GM21717 (cell line): ENCODE measurements at regions not wholly inside any gene's neighbourhood (a gene's known extent, or its start where the extent isn't known, plus 50 kb on each side); places are given as distances from the start of the nearest gene placed in this dataset.

Experiments used
- ATAC-seq: cut with Tn5 transposase; IDR thresholded peaks from one replicate; pipeline ENCODE4 v1.9.1; 2021; ENCODE audit warnings: mild to moderate bottlenecking, moderate library complexity; ENCODE audit not compliant: unreplicated experiment

DNA sequence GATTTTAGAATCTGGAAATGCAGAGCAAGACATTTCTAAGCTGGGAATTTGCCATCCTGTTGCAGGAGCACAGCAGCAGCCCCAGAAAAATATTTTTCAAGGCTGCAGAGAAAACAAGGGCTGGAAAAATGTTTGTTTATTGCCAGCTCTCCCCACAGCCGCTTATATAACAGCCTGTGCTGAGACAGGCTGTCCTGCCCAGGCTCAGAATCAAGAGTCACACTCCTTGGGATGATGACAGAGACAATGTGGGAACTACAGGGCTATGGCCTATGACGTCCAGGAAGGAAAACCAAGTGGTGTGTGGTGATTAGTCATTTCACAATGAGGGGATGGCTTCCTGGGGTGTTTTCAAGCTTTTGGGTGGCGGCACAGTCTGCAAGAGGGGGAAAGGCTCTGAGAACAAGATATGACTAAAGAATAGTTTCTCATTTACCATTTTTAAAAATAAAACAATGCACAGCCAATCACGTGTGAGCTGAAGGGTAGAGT lies 136.3 kb upstream of the SERP2 start:
- peak; percentile 78 for ATAC-seq

- ATAC-seq, result no peak
These were observed 135.7 kb upstream of the SERP2 start for GRCh38 chr13:44237881-44238421.

GRCh38 chr13:44240611-44241145 lies 132.9 kb upstream of the SERP2 start:
- ATAC-seq, result no peak

DNA sequence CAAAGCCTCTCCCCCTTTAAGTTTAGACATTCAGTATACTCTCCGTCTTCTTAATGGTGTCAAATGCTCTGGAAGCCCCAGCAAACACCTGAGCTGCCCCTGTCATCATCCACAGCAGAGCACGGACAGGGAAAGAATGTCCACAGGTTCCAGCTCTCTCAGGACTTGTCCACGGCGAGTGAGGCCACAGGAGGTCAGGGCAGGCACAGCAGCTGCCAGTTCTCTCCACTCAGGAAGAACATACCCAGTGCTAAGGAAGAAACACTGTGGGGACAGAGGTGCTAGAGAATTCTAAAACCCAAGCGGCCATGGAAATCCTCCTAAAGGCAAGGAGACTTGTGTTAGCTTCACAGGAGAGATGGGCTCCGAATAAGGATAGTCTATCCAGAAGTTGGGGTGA lies 132.0 kb upstream of the SERP2 start:
- ATAC-seq, result no peak

DNA sequence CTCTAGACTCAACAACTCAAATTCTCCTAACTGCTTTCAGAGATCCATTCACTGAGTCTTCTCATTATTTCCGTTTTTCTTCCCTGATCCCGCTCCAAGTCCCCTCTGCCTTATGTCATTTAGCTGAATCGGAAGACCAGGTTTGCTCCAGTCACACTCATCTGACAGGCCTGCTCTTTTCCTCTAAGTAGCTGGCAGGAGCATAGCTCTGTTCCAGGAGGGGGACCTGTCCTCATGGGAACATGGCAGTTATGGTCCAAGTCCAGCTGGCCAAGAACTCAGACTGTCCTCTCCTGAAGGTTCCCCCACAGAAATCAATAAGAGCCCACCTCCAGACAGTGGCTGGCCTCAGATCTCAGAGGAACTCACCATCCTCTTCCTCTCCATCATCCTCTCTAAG lies 130.9 kb upstream of the SERP2 start:
- no peak for ATAC-seq

- ATAC-seq, result no peak
These were observed 130.3 kb upstream of the SERP2 start for GRCh38 chr13:44243198-44243857.

- no peak for ATAC-seq
These were observed 129.3 kb upstream of the SERP2 start for GRCh38 chr13:44244288-44244687.

DNA sequence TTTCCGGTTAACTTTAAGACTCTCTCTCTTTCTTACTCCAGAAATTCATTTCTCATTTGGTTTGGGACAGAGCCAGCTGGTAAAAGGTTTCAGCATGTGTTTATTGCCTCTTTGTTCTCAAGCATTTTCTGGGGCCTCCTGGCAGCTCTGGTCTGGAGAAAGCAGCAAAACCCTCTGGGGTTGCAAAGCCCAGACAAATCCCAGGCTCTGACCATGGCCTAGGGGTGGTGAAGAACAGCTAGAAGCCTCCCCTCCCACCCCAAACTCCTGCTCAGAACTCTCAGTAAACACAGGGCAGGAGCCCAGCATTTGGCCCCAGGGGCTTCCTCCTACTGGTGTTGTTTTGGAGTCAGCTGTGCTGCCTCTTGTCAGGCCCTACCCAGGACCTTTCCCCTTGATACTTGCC lies 124.2 kb upstream of the SERP2 start:
- ATAC-seq, result no peak

DNA sequence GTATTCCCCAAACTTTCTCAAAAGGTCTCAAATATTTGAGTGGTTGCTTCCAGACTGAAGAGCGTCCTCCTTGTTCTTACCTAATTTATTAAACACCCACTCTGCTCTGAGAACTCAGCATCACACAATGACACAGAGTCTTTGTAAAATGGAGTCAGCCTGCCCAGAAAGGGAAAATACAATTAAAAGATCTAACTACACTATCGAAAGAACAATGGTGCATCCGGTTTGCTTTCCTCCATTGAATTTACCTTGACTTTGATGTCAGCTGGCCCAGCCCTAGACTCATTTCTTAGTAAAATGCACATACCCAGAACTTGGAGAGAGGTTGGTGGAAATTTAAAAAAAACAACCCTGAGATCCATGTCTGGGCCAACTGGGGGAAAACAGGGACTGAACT lies 120.7 kb upstream of the SERP2 start:
- no peak for ATAC-seq

GRCh38 chr13:44255771-44256364 lies 117.8 kb upstream of the SERP2 start:
- no peak for ATAC-seq

DNA sequence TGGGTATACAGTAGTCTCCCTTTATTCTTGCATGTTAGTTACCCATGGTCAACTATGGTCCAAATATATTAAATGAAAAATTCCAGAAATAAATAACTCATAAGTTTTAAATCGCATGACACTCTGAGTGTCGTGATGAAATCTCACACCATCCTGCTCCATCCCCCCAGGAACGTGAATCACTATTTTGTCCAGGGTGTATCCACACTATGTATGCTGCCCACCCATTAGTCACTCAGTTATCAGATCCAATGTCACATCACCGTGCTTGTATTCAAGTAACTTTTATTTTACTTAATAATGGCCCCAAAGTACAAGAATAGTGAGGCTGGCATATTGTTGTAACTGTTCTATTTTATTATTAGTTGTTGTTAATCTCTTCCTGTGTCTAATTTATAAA lies 115.8 kb upstream of the SERP2 start:
- no peak for ATAC-seq

GRCh38 chr13:44259045-44260027 lies 114.3 kb upstream of the SERP2 start:
- peak; percentile 75 for ATAC-seq

- no peak for ATAC-seq
These were observed 113.3 kb upstream of the SERP2 start for GRCh38 chr13:44260336-44260735.

- no peak for ATAC-seq
These were observed 109.6 kb upstream of the SERP2 start for GRCh38 chr13:44263751-44264620.

- ATAC-seq, result no peak
These were observed 107.3 kb upstream of the SERP2 start for GRCh38 chr13:44266305-44266704.

DNA sequence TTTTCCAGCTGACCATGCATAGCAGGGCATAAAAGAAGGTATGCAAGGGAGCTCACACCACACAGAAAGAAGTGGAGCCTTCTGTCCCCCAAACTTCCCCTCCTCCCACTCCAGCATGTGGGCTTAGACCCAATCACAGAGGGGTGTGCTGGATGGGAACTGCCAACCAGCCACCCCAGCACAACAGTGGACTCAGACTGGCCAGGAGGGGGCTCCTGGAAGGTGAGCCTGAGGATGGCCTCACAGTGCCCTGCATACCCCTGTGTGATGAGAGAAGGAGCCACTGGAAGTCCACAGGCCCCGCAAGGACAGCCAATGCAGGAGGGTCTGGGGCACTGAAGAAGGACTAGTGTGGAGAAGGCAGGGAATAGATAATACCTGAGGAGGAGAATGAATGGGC lies 106.9 kb upstream of the SERP2 start:
- ATAC-seq, result no peak

DNA sequence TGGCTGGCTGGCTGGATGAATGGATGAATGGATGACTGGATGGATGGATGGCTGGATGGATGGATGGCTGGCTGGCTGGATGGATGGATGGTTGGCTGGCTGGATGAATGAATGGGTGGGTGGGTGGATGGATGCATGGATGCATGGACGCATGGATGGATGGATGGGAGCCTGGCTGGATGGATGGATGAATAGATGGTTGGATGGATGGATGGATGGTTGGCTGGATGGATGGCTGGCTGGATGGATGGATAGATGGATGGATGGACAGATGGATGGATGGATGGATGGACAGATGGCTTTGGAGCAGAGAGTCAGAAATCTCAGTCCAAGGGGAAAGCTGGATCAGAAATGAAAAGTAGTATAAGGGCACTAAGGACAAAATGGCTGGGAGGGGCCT lies 106.4 kb upstream of the SERP2 start:
- no peak for ATAC-seq

GRCh38 chr13:44267980-44268379 lies 105.6 kb upstream of the SERP2 start:
- ATAC-seq, result no peak

DNA sequence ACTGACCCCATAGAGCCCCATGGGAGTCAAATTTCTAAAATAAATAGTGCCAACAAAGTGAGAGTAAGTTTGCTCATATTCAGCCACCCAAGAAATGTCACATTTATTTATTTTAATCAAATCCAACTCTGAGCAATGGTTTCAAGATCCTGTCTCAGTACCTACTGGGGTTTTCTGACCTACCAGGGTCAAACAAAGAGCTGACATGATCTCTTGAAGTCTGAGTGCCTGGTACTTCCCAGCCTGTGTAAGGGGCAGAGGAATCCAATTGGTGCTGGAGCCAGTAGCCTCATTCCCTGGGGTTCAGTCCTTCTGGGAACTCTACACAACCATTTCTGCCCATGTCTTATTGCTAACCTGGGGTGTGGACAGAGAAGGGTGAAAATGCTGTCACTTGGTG lies 104.6 kb upstream of the SERP2 start:
- no peak for ATAC-seq

- ATAC-seq, result no peak
These were observed 103.5 kb upstream of the SERP2 start for GRCh38 chr13:44270150-44270549.
